Fibroblast of gingiva (primary cell): ENCODE measurements at regions not wholly inside any gene's neighbourhood (a gene's known extent, or its start where the extent isn't known, plus 50 kb on each side); places are given as distances from the start of the nearest gene placed in this dataset.
"Not testable (repeated sequence)": the region's sequence is repeated elsewhere in the genome, so short reads cannot be mapped to it uniquely, and the experiment has no call there.

Experiments
- DNase-seq: peaks from one replicate; pipeline ENCODE4 v3.0.0-alpha.2; 2011; ENCODE audit warnings: low read depth

DNA sequence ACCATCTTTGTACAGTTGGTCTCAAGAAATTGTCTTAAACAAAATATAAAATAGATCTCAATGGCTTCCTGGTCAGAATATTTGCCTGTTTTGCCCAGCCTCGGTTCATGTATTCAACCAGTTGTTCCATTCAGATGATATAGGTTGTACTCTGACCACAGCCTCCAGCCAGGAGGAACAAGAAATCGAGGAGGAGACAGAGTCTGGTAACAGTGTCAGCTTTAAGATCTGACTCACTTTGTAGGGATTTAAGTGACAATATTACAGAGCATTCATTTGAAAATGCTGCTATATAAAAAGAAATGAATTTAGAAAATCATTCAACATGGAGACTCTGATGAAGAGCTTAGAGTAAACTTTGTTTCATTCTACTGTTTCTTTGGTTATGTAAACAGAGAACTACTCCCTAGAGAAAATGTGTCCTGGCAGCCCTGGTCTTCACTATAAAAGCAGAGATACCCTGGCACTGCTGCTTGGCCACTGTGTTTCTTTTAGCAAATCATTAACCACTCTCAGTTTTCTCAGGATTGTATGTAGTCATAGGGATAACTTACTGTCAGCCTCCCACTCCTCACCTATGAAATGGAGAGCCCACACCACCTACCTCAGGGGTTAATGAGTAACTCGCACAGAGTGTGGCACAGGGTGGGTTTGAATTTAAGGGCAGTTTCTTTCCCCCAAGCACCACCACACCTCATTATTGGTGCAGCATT lies 53.5 kb downstream of the PAGE2 start:
- no peak for DNase-seq

GRCh38 chrX:55142919-55143310 lies 54.1 kb downstream of the PAGE2 start:
- DNase-seq: no peak

DNA sequence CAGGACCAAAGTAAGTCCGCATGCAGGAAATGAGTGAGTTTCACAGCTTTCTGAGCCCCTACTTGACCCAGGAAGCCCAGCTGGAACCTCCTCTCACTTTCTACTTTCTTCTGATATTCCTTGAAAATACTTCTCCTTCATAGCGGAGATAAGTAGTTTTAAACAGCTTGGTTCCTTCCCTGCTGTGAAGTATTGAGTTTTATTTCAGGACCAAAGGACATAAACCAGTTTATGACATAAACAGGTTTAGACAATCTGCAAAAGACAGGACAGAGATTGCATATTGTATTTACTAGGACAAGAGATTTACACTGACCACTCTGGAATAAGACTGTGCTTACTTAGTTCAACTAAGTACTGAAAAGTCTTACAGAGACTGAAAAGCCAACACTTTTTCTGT lies 54.8 kb downstream of the PAGE2 start:
- DNase-seq: no peak

- DNase-seq: no peak
These were observed 55.9 kb downstream of the PAGE2 start for GRCh38 chrX:55144697-55145096.

DNA sequence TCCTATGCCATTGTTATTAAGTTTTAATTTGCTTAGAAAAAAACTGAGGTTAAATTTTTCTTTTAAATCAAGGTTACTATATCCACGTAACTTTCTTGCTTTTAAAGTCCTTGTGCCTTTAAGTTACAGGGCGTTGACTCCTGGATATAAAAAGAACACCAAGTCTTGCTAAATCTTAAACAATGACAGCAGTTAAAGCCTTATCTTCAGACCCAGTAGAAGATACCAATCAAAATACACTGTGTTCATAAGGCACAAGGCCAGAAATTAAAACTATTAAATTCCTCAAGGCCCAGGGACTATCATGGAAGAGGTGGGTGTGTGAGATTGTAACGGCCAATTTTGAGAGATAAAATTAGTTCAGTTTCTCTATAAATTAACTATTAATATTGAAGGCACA lies 60.4 kb downstream of the PAGE2 start:
- DNase-seq: no peak

DNA sequence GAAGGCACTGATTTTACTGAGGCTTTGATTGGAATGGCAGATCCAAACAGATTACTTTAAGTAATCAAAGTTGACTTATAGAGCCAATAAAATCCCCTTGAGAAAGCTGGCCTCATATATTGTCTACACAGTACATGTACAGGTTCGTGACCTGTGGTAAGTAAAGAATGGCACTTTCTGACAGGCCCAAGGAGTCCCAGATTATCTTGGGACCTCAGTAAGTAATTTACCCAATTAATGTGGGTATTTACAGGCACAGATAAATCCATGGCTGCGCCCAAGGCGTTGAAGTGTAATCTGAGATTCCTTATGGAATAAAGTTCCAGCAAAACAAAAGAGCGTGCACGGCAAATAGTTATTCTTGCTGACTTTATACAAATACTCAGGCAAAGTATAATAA lies 62.4 kb downstream of the PAGE2 start:
- DNase-seq: no peak

GRCh38 chrX:55159551-55159950 lies 60.6 kb upstream of the PAGE5 start:
- no peak for DNase-seq

DNA sequence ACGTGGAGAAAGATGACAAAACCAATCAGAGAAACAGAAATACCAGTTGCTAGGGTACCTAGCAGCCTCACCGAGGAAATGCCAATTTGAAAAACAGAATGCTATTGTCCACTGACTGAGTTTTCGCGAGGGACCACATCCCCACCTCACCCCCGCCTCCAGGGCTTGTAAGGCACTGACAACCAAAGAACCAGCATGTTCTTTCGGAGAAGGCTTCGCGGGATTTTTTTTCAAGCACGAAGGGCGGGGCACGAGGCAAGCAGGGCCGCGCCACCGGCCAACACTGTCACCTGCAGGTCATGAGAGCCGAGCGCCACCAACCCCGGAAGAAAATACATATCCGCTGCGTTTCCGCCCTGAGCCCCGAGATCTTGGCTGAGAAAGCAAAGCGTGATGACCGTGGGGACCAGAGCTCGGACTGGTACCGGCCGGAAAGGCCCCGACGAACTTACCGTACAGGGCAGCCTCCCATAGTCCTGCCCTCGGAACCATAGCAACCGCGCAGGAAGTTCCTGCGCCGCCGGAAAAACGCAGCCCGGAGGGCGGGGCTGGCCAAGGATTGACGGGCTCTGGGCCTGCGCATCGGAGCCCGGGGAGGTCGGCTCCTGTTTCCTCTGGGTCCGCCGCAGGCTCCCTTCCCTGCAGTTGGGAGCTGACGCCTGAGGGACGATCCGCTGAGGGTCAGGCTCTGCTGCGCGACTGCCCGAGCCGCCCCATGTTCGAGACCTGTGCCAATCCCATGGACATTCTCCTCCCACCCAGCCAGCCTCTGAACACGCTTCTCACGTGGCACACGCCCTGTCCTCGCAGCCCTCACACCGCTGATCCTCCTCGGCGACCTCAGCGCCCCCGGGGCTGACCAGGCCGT lies 59.2 kb upstream of the PAGE5 start:
- DNase-seq: peak; percentile 85

DNA sequence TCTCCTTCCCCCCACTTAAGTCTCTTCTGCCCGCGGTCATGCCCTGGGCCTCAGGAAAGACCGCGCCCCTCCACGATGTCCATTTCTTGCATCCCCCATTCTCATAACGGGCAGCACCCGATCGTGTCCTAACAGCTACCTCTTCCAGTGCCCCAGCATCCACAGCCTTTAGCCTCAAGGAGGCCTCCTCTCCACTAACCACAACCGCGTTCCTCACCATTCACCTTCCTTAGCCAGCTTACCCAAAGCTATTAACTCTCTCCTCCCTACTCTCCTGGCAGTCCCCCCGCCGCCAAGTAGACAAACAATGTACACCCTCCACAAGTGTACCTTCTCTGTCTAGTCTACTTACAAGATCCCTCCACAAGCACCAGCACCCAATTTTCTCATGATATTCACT lies 58.6 kb upstream of the PAGE5 start:
- no peak for DNase-seq

DNA sequence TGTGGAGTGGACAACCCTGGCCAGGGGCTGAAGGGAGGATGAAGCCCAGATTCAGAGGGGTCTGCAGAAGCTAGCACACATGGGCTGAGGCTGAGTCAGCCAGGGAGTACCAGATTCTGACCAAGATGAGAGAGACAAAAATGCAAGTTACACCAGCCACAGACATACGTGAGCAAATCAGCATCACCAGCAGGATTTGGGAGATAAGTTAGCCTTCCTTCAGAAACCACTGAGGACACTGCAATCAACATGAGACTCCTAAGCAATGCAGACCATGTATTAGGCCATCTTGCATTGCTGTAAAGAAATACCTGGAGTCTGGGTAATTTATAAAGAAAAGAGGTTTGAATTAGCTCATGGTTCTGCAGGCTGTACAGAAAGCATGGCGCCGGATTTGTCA lies 57.0 kb upstream of the PAGE5 start:
- no peak for DNase-seq

DNA sequence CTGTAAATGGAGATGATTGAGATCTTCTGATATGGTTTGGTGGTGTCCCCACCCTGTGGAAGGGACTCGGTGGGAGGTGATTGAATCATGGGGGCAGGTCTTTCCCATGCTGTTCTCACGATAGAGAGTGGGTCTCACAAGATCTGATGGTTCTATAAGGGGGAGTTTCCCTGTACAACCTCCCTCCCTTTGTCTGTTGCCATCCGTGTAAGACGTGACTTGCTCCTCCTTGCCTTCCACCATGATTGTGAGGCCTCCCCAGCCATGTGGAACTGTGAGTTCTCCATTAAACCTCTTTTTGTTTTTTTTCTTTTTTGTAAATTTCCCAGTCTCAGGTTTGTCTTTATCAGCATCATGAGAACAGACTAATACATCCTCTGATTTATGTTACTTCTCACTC lies 55.1 kb upstream of the PAGE5 start:
- not testable (repeated sequence) for DNase-seq

- DNase-seq: no peak
These were observed 52.9 kb upstream of the PAGE5 start for GRCh38 chrX:55167124-55167803.

DNA sequence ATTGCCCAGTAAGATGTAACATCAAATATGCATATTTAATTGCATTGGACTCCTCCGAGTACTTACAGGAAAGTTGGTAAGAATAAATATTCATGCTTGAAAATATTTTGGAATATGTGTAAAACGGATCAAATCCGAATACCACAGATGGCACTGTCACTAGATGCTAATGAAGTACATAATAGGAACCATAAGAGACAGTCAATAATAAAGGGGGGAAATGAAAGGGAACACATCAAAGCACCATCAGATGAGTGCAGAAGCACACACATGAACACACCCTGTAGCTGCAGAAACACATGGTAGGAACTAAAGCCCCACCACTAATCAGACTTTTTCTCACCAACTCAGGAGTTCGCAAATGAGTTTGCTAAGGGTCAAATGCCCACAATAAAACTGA lies 52.2 kb upstream of the PAGE5 start:
- no peak for DNase-seq

DNA sequence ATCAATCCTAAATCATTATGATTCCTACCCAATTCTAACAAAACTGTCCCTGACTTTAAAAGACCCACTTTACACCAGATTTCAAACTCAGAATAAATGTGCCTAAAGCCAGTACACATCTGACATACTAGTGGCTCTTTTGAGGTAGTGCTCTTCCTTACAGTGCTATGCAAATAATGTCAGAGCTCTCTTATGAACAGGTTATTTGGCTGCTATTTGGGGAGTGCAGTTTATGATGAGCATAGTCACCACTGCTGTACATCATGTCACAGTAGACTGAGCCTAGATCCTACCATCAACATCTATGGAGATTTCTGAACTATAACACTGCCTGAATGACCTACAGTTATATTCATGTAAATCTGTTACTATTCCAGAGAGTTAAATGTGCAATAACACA lies 50.4 kb upstream of the PAGE5 start:
- DNase-seq: no peak
